ENCODE measurements at regions not wholly inside any gene's neighbourhood (a gene's known extent, or its start where the extent isn't known, plus 50 kb on each side); places are given as distances from the start of the nearest gene placed in this dataset.

GRCh38 chrX:39581411-39581810 lies 516.3 kb downstream of the BCOR start:
- no peak for DNase-seq (ENCODE audit: low read depth)
- no peak for TF ChIP-seq CTCF (IDR thresholded peaks at IDR 0.05; ENCODE audit: insufficient read depth, low read length, poor library complexity, severe bottlenecking)
- no peaks in the 10 kb centered on the region for H3K36me3 ChIP-seq (ENCODE audit: control insufficient read depth, insufficient read depth, low read length)
- H3K27me3 ChIP-seq (ENCODE audit: control insufficient read depth, insufficient read depth, low read length) = no peaks in the 10 kb centered on the region
- H3K4me3 ChIP-seq (ENCODE audit: low read depth, low read length) = no peak overlapping the region

DNA sequence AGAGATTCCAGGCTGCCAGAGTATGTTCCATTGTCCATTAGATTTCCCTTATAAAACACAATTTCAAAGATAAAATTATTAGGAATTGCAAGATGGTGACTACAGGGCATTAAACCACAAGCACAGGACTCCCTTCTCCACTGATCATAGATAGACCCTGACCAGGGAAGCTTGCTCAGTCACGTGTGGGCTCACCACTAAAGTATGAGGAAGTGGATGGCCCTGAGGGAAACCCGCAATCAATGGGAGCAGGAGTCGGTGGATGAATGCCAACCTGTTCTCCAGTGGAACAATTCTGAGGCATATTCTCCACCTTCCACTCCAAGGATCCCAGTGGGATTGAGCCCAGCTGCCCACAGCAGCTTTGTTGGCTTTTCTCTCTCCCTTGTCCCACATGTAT lies 515.7 kb downstream of the BCOR start:
- H3K36me3 ChIP-seq (ENCODE audit: control insufficient read depth, insufficient read depth, low read length) = no peaks in the 10 kb centered on the region
- TF ChIP-seq CTCF (IDR thresholded peaks at IDR 0.05; ENCODE audit: insufficient read depth, low read length, poor library complexity, severe bottlenecking) = no peak
- no peak overlapping the region for H3K4me3 ChIP-seq (ENCODE audit: low read depth, low read length)
- peak; percentile 44 for DNase-seq (ENCODE audit: low read depth)
- H3K27me3 ChIP-seq (ENCODE audit: control insufficient read depth, insufficient read depth, low read length) = peaks cover 2% of the 10 kb centered on the region

DNA sequence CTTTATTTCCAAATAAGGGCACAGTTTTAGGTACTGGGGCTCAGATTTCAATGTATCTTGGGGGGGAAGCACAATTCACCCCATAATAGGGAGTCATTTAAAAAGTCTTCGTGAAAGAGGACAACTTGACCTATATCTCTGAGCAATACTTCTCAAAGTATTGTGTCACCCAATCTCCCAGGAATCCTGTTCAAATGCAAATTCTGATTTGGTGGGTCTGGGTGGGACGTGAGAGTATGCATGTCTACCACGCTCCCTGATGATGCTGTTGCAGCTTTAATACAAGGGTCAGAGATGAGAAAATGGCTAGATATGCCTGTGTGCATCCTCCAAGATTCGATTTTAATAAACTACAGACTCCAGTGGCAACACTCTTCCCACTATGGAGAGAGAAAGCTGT lies 514.8 kb downstream of the BCOR start:
- H3K27me3 ChIP-seq (ENCODE audit: control insufficient read depth, insufficient read depth, low read length) = peaks cover 2% of the 10 kb centered on the region
- DNase-seq (ENCODE audit: low read depth) = no peak
- no peak overlapping the region for H3K4me3 ChIP-seq (ENCODE audit: low read depth, low read length)
- no peaks in the 10 kb centered on the region for H3K36me3 ChIP-seq (ENCODE audit: control insufficient read depth, insufficient read depth, low read length)
- TF ChIP-seq CTCF (IDR thresholded peaks at IDR 0.05; ENCODE audit: insufficient read depth, low read length, poor library complexity, severe bottlenecking) = no peak

DNA sequence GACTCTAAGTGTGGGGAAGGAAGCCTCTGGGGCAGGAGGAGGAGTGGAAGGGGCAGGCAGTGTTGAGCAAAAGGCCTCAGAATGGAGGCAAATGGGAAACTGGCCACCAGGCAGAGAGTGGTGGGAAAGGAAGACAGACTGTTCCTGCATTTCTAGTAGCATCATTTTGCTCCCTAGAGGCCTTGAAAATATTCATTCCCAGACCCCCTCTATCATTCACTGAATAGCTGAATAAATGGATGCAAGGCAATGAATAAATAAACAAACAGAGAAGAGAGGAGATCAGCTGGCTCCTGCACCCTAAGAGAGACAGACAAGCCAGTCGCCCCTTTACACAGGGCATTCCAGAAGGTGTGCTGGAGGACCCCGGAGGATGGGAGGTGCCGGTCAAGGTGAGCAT lies 511.9 kb downstream of the BCOR start:
- Histone ChIP-seq H3K27me3 (ENCODE audit: control insufficient read depth, insufficient read depth, low read length) (peaks cover 2% of the 10 kb centered on the region), H3K4me3 (ENCODE audit: low read depth, low read length) (no peak overlapping the region), H3K36me3 (ENCODE audit: control insufficient read depth, insufficient read depth, low read length) (no peaks in the 10 kb centered on the region)
- no peak for TF ChIP-seq CTCF (IDR thresholded peaks at IDR 0.05; ENCODE audit: insufficient read depth, low read length, poor library complexity, severe bottlenecking)
- no peak for DNase-seq (ENCODE audit: low read depth)

- peaks cover 2% of the 10 kb centered on the region for H3K27me3 ChIP-seq (ENCODE audit: control insufficient read depth, insufficient read depth, low read length)
- no peaks in the 10 kb centered on the region for H3K36me3 ChIP-seq (ENCODE audit: control insufficient read depth, insufficient read depth, low read length)
- no peak for TF ChIP-seq CTCF (IDR thresholded peaks at IDR 0.05; ENCODE audit: insufficient read depth, low read length, poor library complexity, severe bottlenecking)
- no peak for DNase-seq (ENCODE audit: low read depth)
- no peak overlapping the region for H3K4me3 ChIP-seq (ENCODE audit: low read depth, low read length)
Observed at GRCh38 chrX:39586359-39586758, 511.4 kb downstream of the BCOR start.

GRCh38 chrX:39591099-39591498 lies 506.7 kb downstream of the BCOR start:
- no peak for DNase-seq (ENCODE audit: low read depth)
- Histone ChIP-seq H3K4me3 (ENCODE audit: low read depth, low read length) (no peak overlapping the region), H3K27me3 (ENCODE audit: control insufficient read depth, insufficient read depth, low read length) (peaks cover 4% of the 10 kb centered on the region), H3K36me3 (ENCODE audit: control insufficient read depth, insufficient read depth, low read length) (no peaks in the 10 kb centered on the region)
- no peak for TF ChIP-seq CTCF (IDR thresholded peaks at IDR 0.05; ENCODE audit: insufficient read depth, low read length, poor library complexity, severe bottlenecking)
